Head of caudate nucleus (tissue), 42 donors: ENCODE measurements at regions not wholly inside any gene's neighbourhood (a gene's known extent, or its start where the extent isn't known, plus 50 kb on each side); places are given as distances from the start of the nearest gene placed in this dataset.
"Not testable (repeated sequence)": the region's sequence is repeated elsewhere in the genome, so short reads cannot be mapped to it uniquely, and the experiment has no call there.

Source experiments
- DNase-seq, 42 donors: peaks; one replicate each; pipeline versions ENCODE4 v3.0.0 to v3.0.0-alpha.2; 2020 to 2021; ENCODE audit warnings: mixed read lengths in 7 of 42
- intact Hi-C: fragments of 100-400 bp; cut with DNase I; formaldehyde crosslinking; loops from one replicate; pipeline ENCODE4 v1.15.0; 2022

DNA sequence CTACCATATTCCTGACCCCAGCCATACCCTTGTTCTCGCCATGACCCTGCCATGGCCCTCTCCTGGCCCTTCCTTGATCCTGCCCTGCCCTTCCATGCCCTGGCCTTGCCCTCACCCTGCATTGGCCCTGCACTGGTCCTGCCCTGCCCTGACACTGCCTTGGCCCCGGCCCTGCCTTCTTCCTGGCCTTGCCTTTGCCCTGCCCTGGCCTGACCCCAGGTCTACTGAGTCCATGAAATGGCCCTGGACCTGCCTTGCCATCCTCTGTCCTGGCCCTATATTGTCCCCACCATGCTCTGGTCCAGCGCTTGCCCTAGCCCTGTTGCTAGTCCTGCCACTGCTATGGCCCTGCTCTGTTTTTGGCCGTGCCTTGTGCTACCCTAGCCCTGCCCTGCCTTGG, 536.1 kb downstream of the FOXD4L6 start:
- intact Hi-C loops = not testable (repeated sequence)
- DNase-seq = peak in 1 of 42 donors; percentile 5

- DNase-seq = peak in 6 of 42 donors; percentile 1 to 21 (median 8)
- intact Hi-C loops = not testable (repeated sequence)
These were observed 536.6 kb downstream of the FOXD4L6 start for GRCh38 chr9:40591915-40592314.

- peak in 4 of 42 donors; percentile 1 to 24 (median 6) for DNase-seq
- intact Hi-C loops = not testable (repeated sequence)
These were observed 540.8 kb downstream of the FOXD4L6 start for GRCh38 chr9:40587475-40588195.

DNA sequence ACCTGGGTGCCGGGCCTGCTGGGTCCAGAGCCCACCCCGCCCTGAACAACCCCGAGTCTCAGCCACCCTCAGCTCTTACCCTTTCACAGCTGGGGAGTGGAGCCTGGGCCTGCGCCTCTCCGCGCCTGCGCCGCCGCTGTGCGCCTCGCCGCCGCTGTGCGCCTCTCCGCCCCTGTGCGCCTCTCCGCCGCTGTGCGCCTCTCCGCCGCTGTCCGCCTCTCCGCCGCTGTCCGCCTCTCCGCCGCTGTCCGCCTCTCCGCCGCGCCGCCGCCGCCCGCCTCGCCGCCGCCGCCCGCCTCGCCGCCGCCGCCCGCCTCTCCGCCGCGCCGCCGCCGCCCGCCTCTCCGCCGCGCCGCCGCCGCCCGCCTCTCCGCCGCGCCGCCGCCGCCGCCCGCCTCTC, 544.4 kb downstream of the FOXD4L6 start:
- DNase-seq = peak in 13 of 42 donors; percentile 1 to 38 (median 15)
- intact Hi-C loops = not testable (repeated sequence)

DNA sequence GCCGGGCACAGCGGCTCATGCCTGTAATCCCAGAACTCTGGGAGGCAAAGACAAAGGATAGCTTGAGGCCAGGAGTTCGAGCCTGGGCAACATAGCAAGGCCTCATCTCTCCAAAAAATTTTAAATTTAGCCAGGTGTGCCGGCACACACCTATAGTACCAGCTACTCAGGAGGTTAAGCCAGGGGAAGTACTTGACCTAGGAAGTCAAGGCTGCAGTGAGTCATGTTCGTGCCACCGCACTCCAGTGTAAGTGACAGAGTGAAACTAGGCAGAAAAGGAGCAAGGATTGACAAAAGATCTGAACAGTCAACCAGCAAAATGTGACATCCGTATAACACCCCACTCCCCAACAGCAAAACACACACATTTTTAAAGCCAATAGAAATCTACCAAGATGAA, 545.3 kb downstream of the FOXD4L6 start:
- DNase-seq, intact Hi-C loops: not testable (repeated sequence)

- intact Hi-C loops = not testable (repeated sequence)
- peak in 1 of 42 donors; percentile 0 for DNase-seq
These were observed 549.6 kb downstream of the FOXD4L6 start for GRCh38 chr9:40578908-40579307.
